OCI-LY1 (cell line): ENCODE measurements at regions not wholly inside any gene's neighbourhood (a gene's known extent, or its start where the extent isn't known, plus 50 kb on each side); places are given as distances from the start of the nearest gene placed in this dataset.

Experiments
- H2AFZ ChIP-seq: fragments of 200-600 bp; sonication (generic), shearing (Covaris generic); 2 replicates; pipeline ENCODE4 v1.6.0; 2014; ENCODE audit warnings: antibody characterized with exemption, mild to moderate bottlenecking, low read length
- H3F3A ChIP-seq: fragments of 200-600 bp; sonication (generic), shearing (Covaris generic); 2 replicates; pipeline ENCODE4 v1.6.0; 2014; ENCODE audit warnings: mild to moderate bottlenecking, antibody characterized with exemption, low read length, moderate library complexity; ENCODE audit not compliant: insufficient read depth
- H3K27ac ChIP-seq: fragments of 200-600 bp; sonication (generic); 2 replicates; pipeline ENCODE4 v1.5.1; 2014; ENCODE audit warnings: low read length, mixed run types, mild to moderate bottlenecking, low read depth; ENCODE audit not compliant: poor library complexity, severe bottlenecking
- H3K27me3 ChIP-seq: fragments of 200-600 bp; sonication (generic); 2 replicates; pipeline ENCODE4 v1.6.0; 2014; ENCODE audit warnings: antibody characterized with exemption, mild to moderate bottlenecking, low read length, moderate library complexity; ENCODE audit not compliant: insufficient read depth
- H3K36me3 ChIP-seq: fragments of 200-600 bp; sonication (generic); 2 replicates; pipeline ENCODE4 v1.6.1; 2014; ENCODE audit warnings: mild to moderate bottlenecking, antibody characterized with exemption, low read length, moderate library complexity, mixed read lengths; ENCODE audit not compliant: insufficient read depth
- H3K4me1 ChIP-seq: fragments of 200-600 bp; sonication (generic); 2 replicates; pipeline ENCODE4 v1.5.1; 2014; ENCODE audit warnings: mild to moderate bottlenecking, low read length, moderate library complexity; ENCODE audit not compliant: insufficient read depth, severe bottlenecking
- H3K4me2 ChIP-seq: fragments of 200-600 bp; sonication (generic), shearing (Covaris generic); 2 replicates; pipeline ENCODE4 v1.6.1; 2014; ENCODE audit warnings: low read length
- H3K4me3 ChIP-seq: fragments of 200-600 bp; sonication (generic); 2 replicates; pipeline ENCODE4 v1.5.1; 2014; ENCODE audit warnings: low read length, low read depth, mild to moderate bottlenecking, mixed read lengths; ENCODE audit not compliant: poor library complexity, severe bottlenecking
- H3K79me2 ChIP-seq: fragments of 200-600 bp; shearing (Covaris generic); 2 replicates; pipeline ENCODE4 v1.6.1; 2016; ENCODE audit warnings: mixed run types, low read length, mixed read lengths; ENCODE audit not compliant: insufficient read depth
- H3K9ac ChIP-seq: fragments of 200-600 bp; sonication (generic), shearing (Covaris generic); 2 replicates; pipeline ENCODE4 v1.6.1; 2014; ENCODE audit warnings: mild to moderate bottlenecking, low read length, mixed read lengths
- H3K9me2 ChIP-seq: fragments of 200-600 bp; sonication (generic), shearing (Covaris generic); 2 replicates; pipeline ENCODE4 v1.6.1; 2014; ENCODE audit warnings: low read depth, mild to moderate bottlenecking, low read length, mixed read lengths
- H3K9me3 ChIP-seq: fragments of 200-600 bp; shearing (Covaris generic); 2 replicates; pipeline ENCODE4 v1.6.1; 2014; ENCODE audit warnings: low read length, mixed read lengths
- H4K20me1 ChIP-seq: fragments of 200-600 bp; sonication (generic), shearing (Covaris generic); 2 replicates; pipeline ENCODE4 v1.6.0; 2016; ENCODE audit warnings: mild to moderate bottlenecking, low read length; ENCODE audit not compliant: insufficient read depth
- CTCF ChIP-seq: fragments of 200-600 bp; sonication (generic), shearing (Covaris generic); IDR thresholded peaks from 2 replicates; pipeline ENCODE4 v1.5.1; 2017; ENCODE audit warnings: mild to moderate bottlenecking, antibody characterized with exemption, low read length, moderate library complexity, mixed read lengths
- EZH2 ChIP-seq: fragments of 200-600 bp; sonication (generic), shearing (Covaris generic); IDR thresholded peaks from 2 replicates; pipeline ENCODE4 v1.8.0; 2017; ENCODE audit warnings: borderline replicate concordance, mixed run types, mild to moderate bottlenecking, antibody characterized with exemption, low read length, moderate library complexity, mixed read lengths

GRCh38 chr16:85215478-85216118 is 103.3 kb upstream of the CIBAR2 start:
- no peaks in the 10 kb centered on the region for H3K9me2 ChIP-seq
- H3K36me3 ChIP-seq, result no peaks in the 10 kb centered on the region
- no peak overlapping the region for H3K9ac ChIP-seq
- no peaks in the 10 kb centered on the region for H3F3A ChIP-seq
- H3K4me3 ChIP-seq, result no peak overlapping the region
- no peak for TF ChIP-seq EZH2
- TF ChIP-seq CTCF, result no peak
- no peaks in the 10 kb centered on the region for H3K4me1 ChIP-seq
- H3K9me3 ChIP-seq, result no peaks in the 10 kb centered on the region
- no peaks in the 10 kb centered on the region for H4K20me1 ChIP-seq
- H3K27me3 ChIP-seq, result no peaks in the 10 kb centered on the region
- no peak overlapping the region for H3K4me2 ChIP-seq
- no peaks in the 10 kb centered on the region for H3K79me2 ChIP-seq
- H3K27ac ChIP-seq, result no peak overlapping the region
- no peak overlapping the region for H2AFZ ChIP-seq

- H3K4me3 ChIP-seq, result no peak overlapping the region
- no peaks in the 10 kb centered on the region for H3K36me3 ChIP-seq
- no peak overlapping the region for H3K9ac ChIP-seq
- H4K20me1 ChIP-seq, result no peaks in the 10 kb centered on the region
- H3K79me2 ChIP-seq, result no peaks in the 10 kb centered on the region
- H3K9me2 ChIP-seq, result no peaks in the 10 kb centered on the region
- TF ChIP-seq CTCF (no peak), EZH2 (no peak)
- no peaks in the 10 kb centered on the region for H3K4me1 ChIP-seq
- no peaks in the 10 kb centered on the region for H3K9me3 ChIP-seq
- no peak overlapping the region for H3K27ac ChIP-seq
- H2AFZ ChIP-seq, result no peak overlapping the region
- no peaks in the 10 kb centered on the region for H3F3A ChIP-seq
- H3K4me2 ChIP-seq, result no peak overlapping the region
- no peaks in the 10 kb centered on the region for H3K27me3 ChIP-seq
Observed at GRCh38 chr16:85216522-85217375, 104.5 kb upstream of the CIBAR2 start.

GRCh38 chr16:85220125-85220839 is 108.0 kb upstream of the CIBAR2 start:
- Histone ChIP-seq H3K9me2 (no peaks in the 10 kb centered on the region), H3K36me3 (no peaks in the 10 kb centered on the region), H3K79me2 (no peaks in the 10 kb centered on the region), H3K4me3 (no peak overlapping the region), H3K27me3 (peaks cover 4% of the 10 kb centered on the region; the same call in 1 of the 2 replicates), H2AFZ (no peak overlapping the region), H3F3A (no peaks in the 10 kb centered on the region), H3K27ac (no peak overlapping the region), H3K9ac (no peak overlapping the region), H4K20me1 (no peaks in the 10 kb centered on the region), H3K9me3 (no peaks in the 10 kb centered on the region), H3K4me2 (no peak overlapping the region), H3K4me1 (no peaks in the 10 kb centered on the region)
- TF ChIP-seq EZH2, result no peak
- no peak for TF ChIP-seq CTCF
